NB4 (cell line): ENCODE measurements at regions not wholly inside any gene's neighbourhood (a gene's known extent, or its start where the extent isn't known, plus 50 kb on each side); places are given as distances from the start of the nearest gene placed in this dataset.

Experiments
- MYC ChIP-seq: IDR thresholded peaks from 2 replicates; pipeline ENCODE4 v1.6.1; 2011; ENCODE audit warnings: low read depth, low read length
- POLR2A ChIP-seq: IDR thresholded peaks from 2 replicates; pipeline ENCODE4 v1.6.1; 2011; ENCODE audit warnings: mild to moderate bottlenecking; ENCODE audit not compliant: insufficient read length; ENCODE audit errors: extremely low read depth
- TF ChIP-seq, protein P1 (sequence below): IDR thresholded peaks from one replicate; pipeline ENCODE4 v1.5.1; 2012; ENCODE audit warnings: low read depth, low read length
- TF ChIP-seq, protein P2 (sequence below): IDR thresholded peaks from 2 replicates; pipeline ENCODE4 v1.6.1; 2011; ENCODE audit warnings: low read depth, low read length

GRCh38 chr11:86876716-86877234, 76.4 kb downstream of the PRSS23 start:
- TF ChIP-seq MYC, result no peak
- TF ChIP-seq POLR2A, result no peak
- TF ChIP-seq, protein P1, sequence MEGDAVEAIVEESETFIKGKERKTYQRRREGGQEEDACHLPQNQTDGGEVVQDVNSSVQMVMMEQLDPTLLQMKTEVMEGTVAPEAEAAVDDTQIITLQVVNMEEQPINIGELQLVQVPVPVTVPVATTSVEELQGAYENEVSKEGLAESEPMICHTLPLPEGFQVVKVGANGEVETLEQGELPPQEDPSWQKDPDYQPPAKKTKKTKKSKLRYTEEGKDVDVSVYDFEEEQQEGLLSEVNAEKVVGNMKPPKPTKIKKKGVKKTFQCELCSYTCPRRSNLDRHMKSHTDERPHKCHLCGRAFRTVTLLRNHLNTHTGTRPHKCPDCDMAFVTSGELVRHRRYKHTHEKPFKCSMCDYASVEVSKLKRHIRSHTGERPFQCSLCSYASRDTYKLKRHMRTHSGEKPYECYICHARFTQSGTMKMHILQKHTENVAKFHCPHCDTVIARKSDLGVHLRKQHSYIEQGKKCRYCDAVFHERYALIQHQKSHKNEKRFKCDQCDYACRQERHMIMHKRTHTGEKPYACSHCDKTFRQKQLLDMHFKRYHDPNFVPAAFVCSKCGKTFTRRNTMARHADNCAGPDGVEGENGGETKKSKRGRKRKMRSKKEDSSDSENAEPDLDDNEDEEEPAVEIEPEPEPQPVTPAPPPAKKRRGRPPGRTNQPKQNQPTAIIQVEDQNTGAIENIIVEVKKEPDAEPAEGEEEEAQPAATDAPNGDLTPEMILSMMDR, result no peak
- TF ChIP-seq, protein P2, sequence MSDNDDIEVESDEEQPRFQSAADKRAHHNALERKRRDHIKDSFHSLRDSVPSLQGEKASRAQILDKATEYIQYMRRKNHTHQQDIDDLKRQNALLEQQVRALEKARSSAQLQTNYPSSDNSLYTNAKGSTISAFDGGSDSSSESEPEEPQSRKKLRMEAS, result no peak
